ENCODE measurements at regions not wholly inside any gene's neighbourhood (a gene's known extent, or its start where the extent isn't known, plus 50 kb on each side); places are given as distances from the start of the nearest gene placed in this dataset.
A peak's percentile ranks its signal among the peaks of the same experiment; 100 is the strongest.

- intact Hi-C loops (cut with DNase I; ENCODE audit: low total_unique reads) (no loop called here), in situ Hi-C loops (cut with MboI; ENCODE audit: low pct_ligation_motif_present in 1 of 4, low pct_unique_long_range_greater_than_20kb in 1 of 4, low sequenced_read_pairs in 3 of 4) (no loop called here)
- H3K27me3 ChIP-seq: peaks cover 34% of the 10 kb centered on the region
- WGBS, 2 donors (ENCODE audit: low coverage in 1 of 2): 91 to 92% methylated on average over 4 of the region's 4 CpGs
- no peaks in the 10 kb centered on the region for H3K36me3 ChIP-seq
- peaks cover 5 to 37% (median 22%) of the 10 kb centered on the region in 4 donors for H3K4me1 ChIP-seq
- H3K9me3 ChIP-seq: no peaks in the 10 kb centered on the region
- H3K4me3 ChIP-seq: no peak overlapping the region
- H3K27ac ChIP-seq: peak overlapping the region in 2 of 4 donors; percentile 65 to 69
- DNase-seq: no peak
- TF ChIP-seq POLR2A (IDR thresholded peaks at IDR 0.05) (no peak), EP300 (IDR thresholded peaks at IDR 0.05; ENCODE audit: low read depth) (no peak), POLR2AphosphoS5 (IDR thresholded peaks at IDR 0.05) (no peak), CTCF (IDR thresholded peaks at IDR 0.05) (no peak)
Measured at GRCh38 chr9:84138541-84138940, 157.9 kb downstream of the RMI1 start.

GRCh38 chr9:84139296-84140070, 158.9 kb downstream of the RMI1 start:
- in situ Hi-C loops (cut with MboI; ENCODE audit: low pct_ligation_motif_present in 1 of 4, low pct_unique_long_range_greater_than_20kb in 1 of 4, low sequenced_read_pairs in 3 of 4): no loop called here
- TF ChIP-seq POLR2AphosphoS5 (IDR thresholded peaks at IDR 0.05) (peak in 1 of 3 donors; percentile 34), EP300 (IDR thresholded peaks at IDR 0.05; ENCODE audit: low read depth) (no peak), POLR2A (IDR thresholded peaks at IDR 0.05) (no peak), CTCF (IDR thresholded peaks at IDR 0.05) (no peak)
- no peak overlapping the region for H3K4me3 ChIP-seq
- peaks cover 5 to 37% (median 22%) of the 10 kb centered on the region in 4 donors for H3K4me1 ChIP-seq
- H3K36me3 ChIP-seq: no peaks in the 10 kb centered on the region
- intact Hi-C loops (cut with DNase I; ENCODE audit: low total_unique reads): loop anchor here (5.0 kb wide), 1 partner anchor 1783 kb away; no protein-coding TSS in a partner anchor
- H3K9me3 ChIP-seq: no peaks in the 10 kb centered on the region
- H3K27ac ChIP-seq: peak overlapping the region; percentile 42 to 69 (median 66)
- 45 to 48% methylated on average over 5 to 11 of the region's 11 CpGs for WGBS, 2 donors (ENCODE audit: low coverage in 1 of 2)
- DNase-seq: peak; percentile 73
- peaks cover 36% of the 10 kb centered on the region for H3K27me3 ChIP-seq

- intact Hi-C loops (cut with DNase I; ENCODE audit: low total_unique reads) (loop anchor here (5.0 kb wide), 1 partner anchor 1782 kb away; no protein-coding TSS in a partner anchor), in situ Hi-C loops (cut with MboI; ENCODE audit: low pct_ligation_motif_present in 1 of 4, low pct_unique_long_range_greater_than_20kb in 1 of 4, low sequenced_read_pairs in 3 of 4) (no loop called here)
- Histone ChIP-seq H3K4me1 (peaks cover 5 to 40% (median 22%) of the 10 kb centered on the region in 4 donors), H3K27ac (peak overlapping the region in 3 of 4 donors; percentile 65 to 69 (median 68)), H3K27me3 (peaks cover 36% of the 10 kb centered on the region), H3K4me3 (peak overlapping the region; percentile 16 to 60 (median 30)), H3K9me3 (no peaks in the 10 kb centered on the region), H3K36me3 (no peaks in the 10 kb centered on the region)
- DNase-seq: peak; percentile 74
- TF ChIP-seq POLR2A (IDR thresholded peaks at IDR 0.05) (peak; percentile 39), POLR2AphosphoS5 (IDR thresholded peaks at IDR 0.05) (peak in 1 of 3 donors; percentile 47), CTCF (IDR thresholded peaks at IDR 0.05) (no peak)
- WGBS, 2 donors (ENCODE audit: low coverage in 1 of 2): 3 to 9% methylated on average over 14 to 41 of the region's 41 CpGs
Measured at GRCh38 chr9:84140535-84141101, 160.0 kb downstream of the RMI1 start.

- no peak overlapping the region for H3K4me3 ChIP-seq
- H3K4me1 ChIP-seq: peaks cover 6 to 46% (median 19%) of the 10 kb centered on the region in 4 donors
- TF ChIP-seq EP300 (IDR thresholded peaks at IDR 0.05; ENCODE audit: low read depth): no peak
- TF ChIP-seq CTCF (IDR thresholded peaks at IDR 0.05): no peak
- no peak for TF ChIP-seq POLR2A (IDR thresholded peaks at IDR 0.05)
- TF ChIP-seq POLR2AphosphoS5 (IDR thresholded peaks at IDR 0.05): no peak
- WGBS, 2 donors (ENCODE audit: low coverage in 1 of 2): 73 to 82% methylated on average over 6 to 7 of the region's 7 CpGs
- intact Hi-C loops (cut with DNase I; ENCODE audit: low total_unique reads) (loop anchor here (5.0 kb wide), 1 partner anchor 1780 kb away; no protein-coding TSS in a partner anchor), in situ Hi-C loops (cut with MboI; ENCODE audit: low pct_ligation_motif_present in 1 of 4, low pct_unique_long_range_greater_than_20kb in 1 of 4, low sequenced_read_pairs in 3 of 4) (no loop called here)
- H3K27me3 ChIP-seq: peaks cover 36% of the 10 kb centered on the region
- H3K27ac ChIP-seq: no peak overlapping the region
- DNase-seq: no peak
- H3K36me3 ChIP-seq: no peaks in the 10 kb centered on the region
- no peaks in the 10 kb centered on the region for H3K9me3 ChIP-seq
Measured at GRCh38 chr9:84141741-84142370, 161.3 kb downstream of the RMI1 start.
